GM18517 (cell line): ENCODE measurements at regions not wholly inside any gene's neighbourhood (a gene's known extent, or its start where the extent isn't known, plus 50 kb on each side); places are given as distances from the start of the nearest gene placed in this dataset.

ENCODE experiments used
- ATAC-seq: cut with Tn5 transposase; IDR thresholded peaks from one replicate; pipeline ENCODE4 v1.9.1; 2021; ENCODE audit warnings: mild to moderate bottlenecking, moderate library complexity; ENCODE audit not compliant: unreplicated experiment

DNA sequence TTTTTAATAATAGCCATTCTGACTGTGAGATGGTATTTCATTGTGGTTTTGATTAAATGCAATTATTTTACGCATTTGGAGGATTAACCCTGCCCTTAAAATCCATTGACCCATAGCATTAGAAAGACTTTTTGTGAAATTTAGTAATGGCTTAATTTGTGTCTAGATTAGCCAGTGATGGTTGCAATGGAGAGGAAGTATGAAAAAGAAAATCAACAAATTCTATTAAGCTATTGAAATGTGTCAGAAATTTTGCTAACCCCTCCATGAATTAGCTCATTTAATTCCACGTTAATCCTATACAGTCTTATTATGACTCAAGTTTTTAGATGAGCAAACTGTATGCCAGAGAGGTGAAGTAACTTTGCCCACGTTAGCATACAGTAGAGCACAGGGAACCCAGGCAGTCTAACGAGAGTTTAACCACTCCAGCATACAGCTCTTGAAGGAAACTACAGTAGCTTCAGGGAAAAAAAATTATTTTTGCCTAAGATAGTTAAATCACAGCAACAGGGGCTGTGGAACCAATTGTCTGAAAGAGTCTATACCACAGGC lies 158.2 kb upstream of the PPP2R2B start:
- ATAC-seq, result peak; percentile 13

DNA sequence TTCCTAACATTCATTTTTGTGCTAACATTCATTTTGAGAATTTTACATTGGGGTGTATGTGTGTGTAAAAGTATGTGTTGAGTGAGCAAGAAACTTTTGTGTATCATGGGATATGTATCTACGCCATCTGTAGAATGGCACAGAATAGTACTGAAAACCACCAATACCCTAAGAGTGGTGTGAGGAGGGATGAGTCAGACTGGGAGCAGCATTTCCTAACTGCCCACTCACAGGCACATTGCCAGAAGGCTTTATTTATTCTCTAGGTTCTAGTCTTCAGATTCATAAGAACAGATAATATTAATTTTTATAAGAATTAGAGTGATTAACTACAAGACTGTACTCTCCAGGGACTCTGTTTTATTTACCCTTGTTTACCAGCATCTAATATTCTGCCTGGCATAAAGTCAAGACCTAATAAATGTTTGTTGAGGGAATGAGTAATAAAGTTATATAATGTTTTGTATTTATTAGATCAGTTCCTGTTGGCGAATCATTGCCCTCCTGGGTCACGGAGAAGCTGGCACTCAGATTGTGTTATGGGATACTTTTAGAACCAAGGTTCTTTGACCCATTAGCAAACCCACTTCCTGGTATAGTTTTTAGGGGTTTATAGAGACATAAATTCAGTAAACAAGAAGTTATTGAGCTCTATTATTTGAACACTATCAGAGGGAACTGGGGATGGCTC lies 159.1 kb upstream of the PPP2R2B start:
- peak; percentile 55 for ATAC-seq

GRCh38 chr5:147040856-147041255 lies 162.3 kb upstream of the PPP2R2B start:
- ATAC-seq, result no peak

GRCh38 chr5:147044572-147045273 lies 166.2 kb upstream of the PPP2R2B start:
- ATAC-seq, result no peak

- no peak for ATAC-seq
Measured at GRCh38 chr5:147045290-147045689, 166.7 kb upstream of the PPP2R2B start.

DNA sequence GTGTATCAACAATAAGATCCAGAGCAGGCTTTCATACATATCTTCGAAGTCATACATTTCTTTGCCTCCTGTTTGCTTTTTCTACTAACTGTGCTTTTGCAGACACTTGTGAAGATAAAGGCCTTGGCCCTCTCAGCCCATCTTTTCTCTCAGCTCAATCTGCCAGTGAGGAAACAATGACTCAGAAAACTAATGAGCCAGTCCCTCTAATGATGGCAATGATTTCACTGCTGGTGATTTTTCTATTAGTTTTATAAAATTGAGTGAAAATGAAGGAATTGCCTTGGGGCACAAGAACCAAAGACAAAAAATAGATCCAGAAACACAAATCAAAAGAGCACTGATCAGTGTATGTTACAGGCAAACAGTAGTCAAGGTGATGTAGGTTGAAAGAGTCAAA lies 167.7 kb upstream of the PPP2R2B start:
- ATAC-seq, result no peak

DNA sequence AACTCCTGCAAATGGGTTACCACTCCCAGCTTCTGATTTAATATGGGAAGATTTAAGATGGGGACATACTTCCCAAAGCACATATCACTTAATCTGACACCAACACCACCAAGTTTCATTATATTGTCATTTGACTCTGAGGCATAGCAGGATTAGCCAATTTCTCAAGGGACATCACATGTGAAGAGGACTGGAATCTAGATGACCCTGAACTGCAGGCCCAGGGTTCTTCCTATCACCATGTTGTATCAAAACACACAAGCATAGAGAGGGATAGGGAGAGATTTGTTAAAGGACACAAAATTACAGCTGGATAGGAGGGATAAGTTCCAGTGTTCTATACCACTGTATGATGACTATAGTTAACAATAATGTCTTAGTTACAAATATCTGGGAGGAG lies 168.3 kb upstream of the PPP2R2B start:
- ATAC-seq, result no peak

GRCh38 chr5:147049764-147050163 lies 171.2 kb upstream of the PPP2R2B start:
- ATAC-seq, result no peak

DNA sequence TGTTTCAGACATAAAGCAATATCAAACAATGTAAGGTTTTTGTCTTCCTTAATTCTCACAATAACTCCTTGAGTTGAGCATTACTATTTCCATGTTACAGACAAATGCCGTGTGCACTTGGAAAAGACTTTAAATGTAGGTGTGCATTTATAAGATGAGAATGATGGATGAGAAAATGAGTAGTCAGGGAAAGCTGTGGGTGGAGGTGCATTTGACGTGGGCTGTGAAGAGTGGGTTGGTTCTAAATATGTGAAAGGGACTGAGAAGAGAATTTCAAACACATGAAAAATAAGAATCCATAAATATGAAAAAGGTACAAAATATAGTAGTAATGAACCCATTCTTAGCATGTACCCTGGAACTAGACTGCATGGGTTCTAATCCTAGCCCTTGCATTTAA lies 171.6 kb upstream of the PPP2R2B start:
- no peak for ATAC-seq

DNA sequence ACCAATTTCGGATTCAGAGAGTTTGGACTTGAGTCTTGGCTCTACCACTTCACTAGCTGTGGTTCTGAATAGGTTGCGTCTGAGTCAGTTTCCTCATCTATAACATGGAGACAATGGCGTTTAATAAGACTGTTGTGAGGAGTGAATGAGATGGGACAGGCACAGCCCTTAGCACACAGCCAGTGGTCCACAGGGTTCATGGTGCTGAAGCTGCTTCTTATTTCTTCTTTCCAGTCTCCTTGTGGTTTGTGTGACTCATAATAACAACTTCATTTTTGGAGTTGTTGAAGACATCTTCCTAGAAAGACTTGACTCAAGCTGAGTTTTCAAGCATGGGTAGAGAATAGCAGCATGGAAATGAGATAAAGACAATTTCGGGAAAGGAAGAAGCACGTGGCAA lies 172.6 kb upstream of the PPP2R2B start:
- ATAC-seq, result no peak

GRCh38 chr5:147052519-147052918 lies 174.0 kb upstream of the PPP2R2B start:
- ATAC-seq, result no peak

- no peak for ATAC-seq
Measured at GRCh38 chr5:147055089-147055826, 176.7 kb upstream of the PPP2R2B start.

DNA sequence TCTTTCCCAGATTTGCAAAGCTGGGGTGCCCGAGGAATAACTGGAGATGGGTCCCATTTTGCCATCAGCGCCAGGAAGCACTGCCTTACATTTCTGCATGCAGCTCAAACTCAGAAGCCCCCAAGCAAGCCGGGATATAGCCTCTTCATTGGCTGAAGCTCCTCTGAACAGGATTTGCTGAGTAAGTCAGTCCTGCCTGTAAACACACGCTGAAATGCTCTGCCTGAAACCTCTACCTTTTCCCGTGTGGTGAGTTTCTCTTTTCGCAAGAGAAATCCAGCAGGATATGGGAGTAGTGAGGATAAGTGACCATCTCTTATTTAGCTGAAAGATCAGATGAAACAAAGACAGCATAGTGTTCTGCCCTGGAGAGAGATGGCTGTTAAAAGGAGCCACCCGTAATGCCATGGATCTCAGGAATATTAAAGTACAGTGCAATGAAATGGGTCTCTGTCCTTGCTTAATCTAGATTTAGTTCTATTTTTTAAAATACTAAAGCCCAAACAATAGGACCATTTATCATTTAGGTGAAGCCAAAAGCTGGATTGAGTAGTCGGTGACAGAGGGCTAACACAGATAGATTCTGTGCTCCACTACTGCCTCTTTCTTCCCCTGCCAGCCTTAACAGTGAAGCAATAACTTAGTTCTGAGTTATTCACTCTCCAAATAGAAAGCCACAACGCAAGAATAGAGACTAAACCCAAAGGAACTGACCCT lies 177.5 kb upstream of the PPP2R2B start:
- ATAC-seq, result no peak

DNA sequence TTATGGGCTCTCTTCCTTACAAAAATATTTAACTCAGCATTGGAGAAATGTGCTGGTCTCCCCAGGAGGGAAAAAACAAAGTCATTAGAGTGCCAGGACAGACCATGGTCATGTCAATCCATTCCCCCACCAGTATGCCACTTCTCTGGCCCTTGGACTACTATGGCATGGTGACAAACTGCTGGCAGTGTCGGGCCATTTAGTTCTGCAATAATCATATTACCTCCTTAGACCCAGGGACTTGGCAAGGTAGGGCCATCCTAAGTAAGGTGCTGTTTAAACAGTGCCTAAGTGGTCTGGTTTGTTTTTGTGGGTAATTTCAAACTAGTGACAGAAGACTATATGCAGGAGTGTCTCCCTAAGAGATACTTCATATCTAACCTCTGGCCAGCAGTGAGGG lies 177.8 kb upstream of the STK32A start:
- ATAC-seq, result no peak

DNA sequence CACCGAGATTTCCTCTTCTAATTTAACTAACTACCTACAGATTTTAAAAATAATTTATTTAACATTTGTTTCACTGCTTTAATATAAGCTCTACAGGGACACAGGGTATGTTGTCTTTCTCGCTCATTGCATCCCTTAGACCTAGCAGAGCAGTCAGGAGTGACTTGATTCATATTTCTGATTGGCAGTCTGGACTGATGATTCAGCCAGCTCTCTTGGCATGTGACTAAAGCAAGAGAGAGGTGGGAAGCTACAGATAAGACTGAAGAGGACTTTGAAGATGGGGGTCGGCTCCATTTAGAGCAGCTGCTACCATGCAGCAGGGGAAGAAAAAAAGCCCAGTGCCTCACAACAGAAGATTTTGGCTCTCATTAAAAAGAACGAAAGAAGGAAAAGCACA lies 173.4 kb upstream of the STK32A start:
- no peak for ATAC-seq

- ATAC-seq, result no peak
Measured at GRCh38 chr5:147062427-147062826, 172.4 kb upstream of the STK32A start.

GRCh38 chr5:147063943-147064342 lies 170.9 kb upstream of the STK32A start:
- ATAC-seq, result no peak

DNA sequence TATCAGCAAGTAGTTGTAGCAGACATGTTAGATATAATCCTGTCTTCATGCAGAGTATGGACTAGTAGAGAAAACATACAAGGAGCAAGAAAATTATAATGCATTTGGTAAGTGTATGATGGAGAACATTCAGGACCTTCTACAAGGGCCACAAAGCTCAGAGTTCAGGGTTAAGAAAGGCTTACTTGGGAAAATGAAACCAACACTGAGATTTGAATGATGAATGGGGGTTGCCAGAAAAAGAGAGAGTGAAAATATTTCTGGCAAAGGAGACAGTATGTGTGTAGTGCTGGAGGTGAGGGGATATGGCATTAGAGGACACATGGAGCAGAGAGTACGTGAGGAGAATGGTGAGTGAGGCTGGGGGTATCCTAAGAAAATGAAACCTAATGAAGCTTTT lies 169.8 kb upstream of the STK32A start:
- ATAC-seq, result no peak

GRCh38 chr5:147068998-147069397 lies 165.8 kb upstream of the STK32A start:
- no peak for ATAC-seq

DNA sequence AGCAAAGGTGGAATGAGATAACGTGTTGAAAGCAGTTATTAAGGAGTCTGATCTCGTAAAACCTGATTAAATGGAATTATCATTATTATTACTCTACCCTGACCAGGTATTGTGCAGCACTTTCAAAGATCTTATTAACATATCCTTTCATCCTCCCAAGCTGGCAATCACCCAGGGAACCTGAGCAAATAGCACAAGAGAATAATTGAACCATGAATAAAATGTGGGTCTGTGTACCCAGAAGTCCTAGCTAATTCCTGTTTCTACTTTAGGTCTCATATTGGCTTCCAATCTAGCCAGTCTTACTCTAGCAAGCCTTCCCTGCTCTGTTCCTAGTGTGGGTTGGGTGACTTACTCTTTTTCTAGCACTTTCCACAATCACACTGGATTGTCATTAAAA lies 162.2 kb upstream of the STK32A start:
- no peak for ATAC-seq

DNA sequence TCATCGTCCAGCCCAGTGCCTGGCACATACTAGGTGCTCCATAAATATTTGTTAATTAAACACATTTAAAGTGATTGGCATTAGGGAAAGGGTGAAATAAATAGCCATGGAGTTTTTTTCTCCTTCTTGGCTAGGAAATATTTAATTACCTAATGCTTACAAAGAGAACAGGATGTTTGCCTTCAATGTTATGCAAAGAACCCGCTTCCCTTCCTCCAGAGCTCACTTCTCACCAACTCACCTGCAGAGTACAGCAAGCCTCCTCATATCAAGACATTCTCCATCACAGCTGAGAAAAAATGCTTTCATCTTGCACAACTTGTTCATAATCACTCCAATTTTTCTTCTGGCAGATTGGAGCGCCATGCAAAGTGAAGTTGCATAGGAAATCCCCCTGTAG lies 161.7 kb upstream of the STK32A start:
- no peak for ATAC-seq
